K562 (cell line): ENCODE measurements at regions not wholly inside any gene's neighbourhood (a gene's known extent, or its start where the extent isn't known, plus 50 kb on each side); places are given as distances from the start of the nearest gene placed in this dataset.

Experiments used
- ATAC-seq: fragments of 200-7000 bp; cut with Tn5 transposase; 3 replicates; pipeline ENCODE4 v1.9.1; 2020; ENCODE audit warnings: moderate library complexity
- BruUV-seq: library from RNA; stranded (reverse); fragments of 400-500 nt; replicated peaks from 2 replicates; lab custom pipeline; 2021; lab: Mats Ljungman, UMichigan
- CTCF ChIA-PET: fragments of 300-600 bp; formaldehyde crosslinking; extraction: SDS; loops from one replicate; lab custom pipeline; 2021; ENCODE audit warnings: low intra/inter-chr PET ratio; lab: Yijun Ruan, JAX
- POLR2A ChIA-PET: fragments of 300-600, 350-650 bp; sonication (Branson Sonifier 250); formaldehyde crosslinking; extraction: SDS; loops from one replicate; lab custom pipeline; 2021; ENCODE audit warnings: antibody characterized with exemption, inconsistent platforms; lab: Yijun Ruan, JAX
- DNase-seq, 4 experiments: peaks; one replicate each; pipeline versions ENCODE4 v3.0.0 to v3.0.0-alpha.2; 2011 to 2018; ENCODE audit warnings: low spot score in 3 of 4, mixed read lengths in 3 of 4; ENCODE audit errors: extremely low read depth in 1 of 4
- FAIRE-seq: peaks from 2 replicates; lab custom pipeline; 2011; peaks lifted over from hg19 to GRCh38; lab: Jason Lieb, UNC
- H2AFZ ChIP-seq: 2 replicates; pipeline ENCODE4 v1.6.0; 2011; ENCODE audit warnings: low read depth, low read length, control low read depth, inconsistent platforms
- H3K27ac ChIP-seq: fragments of 200-600 bp; 3 replicates; pipeline ENCODE4 v1.8.0; 2011; ENCODE audit warnings: low read depth, mild to moderate bottlenecking, control low read depth, inconsistent platforms, low read length, moderate library complexity, mixed read lengths; ENCODE audit errors: extremely low read depth
- H3K27me3 ChIP-seq, 2 experiments: fragments of 300-600 bp in 1 of 2; 2 replicates in 1 of 2; 3 replicates in 1 of 2; pipeline versions ENCODE4 v1.6.0 to v1.8.0; 2011; ENCODE audit warnings: inconsistent platforms in 2 of 2, low read length in 2 of 2, mild to moderate bottlenecking in 1 of 2, mixed read lengths in 1 of 2, moderate library complexity in 1 of 2; ENCODE audit not compliant: control insufficient read depth in 2 of 2, insufficient read depth in 2 of 2
- H3K36me3 ChIP-seq: fragments of 300-600 bp; 3 replicates; pipeline ENCODE4 v1.8.0; 2011; ENCODE audit warnings: mild to moderate bottlenecking, low read length, inconsistent platforms; ENCODE audit not compliant: control insufficient read depth, insufficient read depth
- H3K4me1 ChIP-seq, 2 experiments: fragments of 200-600 bp in 1 of 2; replicated peaks in 1 of 2; 2 replicates in 1 of 2; 3 replicates in 1 of 2; pipeline versions ENCODE4 v1.5.1 to v1.8.0; 2011; ENCODE audit warnings: inconsistent platforms in 2 of 2, low read length in 2 of 2, mild to moderate bottlenecking in 1 of 2, mixed read lengths in 1 of 2, moderate library complexity in 1 of 2; ENCODE audit not compliant: control insufficient read depth in 2 of 2, insufficient read depth in 2 of 2
- H3K4me2 ChIP-seq: 2 replicates; pipeline ENCODE4 v1.6.1; 2011; ENCODE audit warnings: low read length, control low read depth, inconsistent platforms, mixed read lengths; ENCODE audit not compliant: insufficient read depth
- H3K4me3 ChIP-seq: fragments of 200-600 bp; sonication (generic), shearing (Covaris generic); 2 replicates; pipeline ENCODE4 v1.5.1; 2016; ENCODE audit warnings: control low read depth, inconsistent platforms
- H3K79me2 ChIP-seq: fragments of 200-600 bp; 3 replicates; pipeline ENCODE4 v1.8.0; 2011; ENCODE audit warnings: low read length, inconsistent platforms; ENCODE audit not compliant: control insufficient read depth, insufficient read depth
- H3K9ac ChIP-seq, 2 experiments: 2 replicates each; pipeline versions ENCODE4 v1.6.0 to v1.6.1; 2011; ENCODE audit warnings: low read depth in 2 of 2, low read length in 2 of 2, control low read depth in 1 of 2, inconsistent platforms in 1 of 2, mild to moderate bottlenecking in 1 of 2, mixed read lengths in 1 of 2; ENCODE audit not compliant: insufficient read depth in 1 of 2
- H3K9me1 ChIP-seq: one replicate; pipeline ENCODE4 v1.6.0; 2011; ENCODE audit warnings: inconsistent platforms, mild to moderate bottlenecking, low read length, moderate library complexity; ENCODE audit not compliant: control insufficient read depth, insufficient read depth
- H3K9me3 ChIP-seq: replicated peaks from 2 replicates; pipeline ENCODE4 v1.5.1; 2011; ENCODE audit warnings: low read depth, low read length, inconsistent platforms; ENCODE audit not compliant: control insufficient read depth, insufficient read depth
- H4K20me1 ChIP-seq: replicated peaks from 2 replicates; pipeline ENCODE4 v1.6.1; 2011; ENCODE audit warnings: low read length, inconsistent platforms, mixed read lengths; ENCODE audit not compliant: control insufficient read depth, insufficient read depth
- ATF4 ChIP-seq: fragments of 450-650 bp; formaldehyde crosslinking; IDR thresholded peaks from 2 replicates; pipeline ENCODE4 v1.4.0; 2022; ENCODE audit warnings: mild to moderate bottlenecking, moderate library complexity
- CUX1 ChIP-seq: fragments of 200-800 bp; sonication (Bioruptor generic); IDR thresholded peaks from 2 replicates; pipeline ENCODE4 v1.6.1; 2016; ENCODE audit warnings: missing genetic modification characterization, missing compliant biosample characterization
- NBN ChIP-seq: fragments of 450-650 bp; IDR thresholded peaks from 2 replicates; pipeline ENCODE4 v1.6.1; 2016; ENCODE audit warnings: low read depth, mild to moderate bottlenecking
- NFIX ChIP-seq: fragments of 250-450 bp; sonication (Bioruptor Pico); IDR thresholded peaks from 2 replicates; pipeline ENCODE4 v1.4.0; 2020; ENCODE audit warnings: low read depth, mild to moderate bottlenecking, moderate library complexity
- PCBP1 ChIP-seq: fragments of 200-400 bp; formaldehyde crosslinking; IDR thresholded peaks from 2 replicates; pipeline ENCODE4 v1.6.1; 2018; ENCODE audit warnings: mild to moderate bottlenecking, low read depth, low read length; ENCODE audit not compliant: poor library complexity, severe bottlenecking
- PHB ChIP-seq: fragments of 250-450 bp; sonication (Bioruptor Pico); IDR thresholded peaks from 2 replicates; pipeline ENCODE4 v1.5.0; 2021
- RBM15 ChIP-seq: fragments of 200-400 bp; formaldehyde crosslinking; IDR thresholded peaks from 2 replicates; pipeline ENCODE4 v1.6.1; 2018; ENCODE audit warnings: mild to moderate bottlenecking, low read length, moderate library complexity; ENCODE audit not compliant: insufficient read depth
- RBM25 ChIP-seq: fragments of 200-400 bp; formaldehyde crosslinking; IDR thresholded peaks from 2 replicates; pipeline ENCODE4 v1.6.1; 2018; ENCODE audit warnings: low read length, low read depth, moderate library complexity; ENCODE audit not compliant: severe bottlenecking
- SETDB1 ChIP-seq: IDR thresholded peaks from one replicate; pipeline ENCODE4 v1.6.1; 2012; ENCODE audit warnings: low read length, control low read depth, inconsistent platforms
- TCF3 ChIP-seq: sonication (generic); formaldehyde crosslinking; IDR thresholded peaks from 2 replicates; pipeline ENCODE4 v1.4.0; 2020; ENCODE audit warnings: mild to moderate bottlenecking, missing genetic modification reagents
- ZMIZ1 ChIP-seq, 2 experiments: fragments of 150-350 bp in 1 of 2; IDR thresholded peaks; 2 replicates each; pipeline ENCODE4 v1.6.1; 2012 to 2016; ENCODE audit warnings: low read depth in 2 of 2, low read length in 2 of 2, mild to moderate bottlenecking in 1 of 2, moderate library complexity in 1 of 2
- ZNF79 ChIP-seq: fragments of 250-450 bp; sonication (Bioruptor Pico); IDR thresholded peaks from 2 replicates; pipeline ENCODE4 v1.4.0; 2020; ENCODE audit warnings: low read depth, mild to moderate bottlenecking, moderate library complexity
- in situ Hi-C: fragments of 300-500 bp; cut with MboI; formaldehyde crosslinking; loops from 4 replicates; pipeline ENCODE4 v1.15.0; 2018; ENCODE audit warnings: inconsistent platforms, mixed read lengths
- intact Hi-C: fragments of 100-400 bp; cut with micrococcal nuclease; formaldehyde crosslinking; loops from 2 replicates; pipeline ENCODE4 v1.14.2; 2022
- TF ChIP-seq, protein P1 (sequence below): IDR thresholded peaks from 2 replicates; pipeline ENCODE4 v1.6.1; 2011; ENCODE audit not compliant: insufficient read length; ENCODE audit errors: extremely low read depth

DNA sequence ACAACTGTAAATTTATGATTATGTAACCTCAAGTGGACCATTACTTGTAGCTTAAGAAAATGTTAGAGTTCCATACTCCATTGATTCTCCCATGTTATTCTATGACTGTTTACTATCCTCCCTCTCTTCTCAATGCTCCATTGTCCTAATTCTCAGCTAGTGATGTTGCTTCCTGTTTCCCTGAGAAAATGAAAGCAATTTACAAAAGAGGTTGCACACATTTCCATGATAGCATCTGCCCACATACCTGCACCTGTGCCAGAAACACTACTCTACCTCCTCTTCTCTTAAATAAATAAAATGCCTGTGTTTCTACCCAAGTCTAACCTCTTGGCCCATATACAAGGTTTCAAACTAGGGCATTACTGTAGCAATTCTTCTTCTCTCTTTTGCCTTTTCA is 1620.9 kb downstream of the FAM181B start:
- CTCF ChIA-PET = no interaction called here

More for the DNA sequence above, 1620.9 kb downstream of the FAM181B start:
- no peak overlapping the region for H3K9ac ChIP-seq
- no peak overlapping the region for H3K4me2 ChIP-seq
- DNase-seq (no peak), FAIRE-seq (no peak)
- no peaks in the 10 kb centered on the region for H4K20me1 ChIP-seq
- TF ChIP-seq NBN (no peak), SETDB1 (no peak), CUX1 (CRISPR knock-in tag) (no peak), TCF3 (no peak), RBM15 (no peak), RBM25 (no peak), ATF4 (CRISPR knock-in tag) (no peak), PHB (no peak), ZNF79 (CRISPR knock-in tag) (no peak), NFIX (no peak), PCBP1 (no peak), ZMIZ1 (IDR thresholded peaks at IDR 0.05; ENCODE audit: low read depth in 2 of 2, low read length in 2 of 2) (no peak)
- TF ChIP-seq, protein P1, sequence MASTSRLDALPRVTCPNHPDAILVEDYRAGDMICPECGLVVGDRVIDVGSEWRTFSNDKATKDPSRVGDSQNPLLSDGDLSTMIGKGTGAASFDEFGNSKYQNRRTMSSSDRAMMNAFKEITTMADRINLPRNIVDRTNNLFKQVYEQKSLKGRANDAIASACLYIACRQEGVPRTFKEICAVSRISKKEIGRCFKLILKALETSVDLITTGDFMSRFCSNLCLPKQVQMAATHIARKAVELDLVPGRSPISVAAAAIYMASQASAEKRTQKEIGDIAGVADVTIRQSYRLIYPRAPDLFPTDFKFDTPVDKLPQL = no peak
- TF ChIP-seq, all 486 proteins: peak for 0
- intact Hi-C loops = no loop called here
- no TSS peak for BruUV-seq
- POLR2A ChIA-PET = no interaction called here
- no peak overlapping the region for H2AFZ ChIP-seq
- no peak overlapping the region for H3K27ac ChIP-seq
- H3K9me3 ChIP-seq = no peaks in the 10 kb centered on the region
- H3K4me3 ChIP-seq = no peak overlapping the region
- no peaks in the 10 kb centered on the region for H3K9me1 ChIP-seq
- H3K4me1 ChIP-seq = no peaks in the 10 kb centered on the region
- no peaks in the 10 kb centered on the region for H3K36me3 ChIP-seq
- H3K79me2 ChIP-seq = no peaks in the 10 kb centered on the region
- H3K27me3 ChIP-seq = no peaks in the 10 kb centered on the region
- in situ Hi-C loops = no loop called here
- no peak for ATAC-seq
